GM18519 (cell line): ENCODE measurements at regions not wholly inside any gene's neighbourhood (a gene's known extent, or its start where the extent isn't known, plus 50 kb on each side); places are given as distances from the start of the nearest gene placed in this dataset.

Experiments used
- ATAC-seq: cut with Tn5 transposase; IDR thresholded peaks from one replicate; pipeline ENCODE4 v1.9.1; 2021; ENCODE audit warnings: mild to moderate bottlenecking, moderate library complexity; ENCODE audit not compliant: unreplicated experiment, low FRiP score

DNA sequence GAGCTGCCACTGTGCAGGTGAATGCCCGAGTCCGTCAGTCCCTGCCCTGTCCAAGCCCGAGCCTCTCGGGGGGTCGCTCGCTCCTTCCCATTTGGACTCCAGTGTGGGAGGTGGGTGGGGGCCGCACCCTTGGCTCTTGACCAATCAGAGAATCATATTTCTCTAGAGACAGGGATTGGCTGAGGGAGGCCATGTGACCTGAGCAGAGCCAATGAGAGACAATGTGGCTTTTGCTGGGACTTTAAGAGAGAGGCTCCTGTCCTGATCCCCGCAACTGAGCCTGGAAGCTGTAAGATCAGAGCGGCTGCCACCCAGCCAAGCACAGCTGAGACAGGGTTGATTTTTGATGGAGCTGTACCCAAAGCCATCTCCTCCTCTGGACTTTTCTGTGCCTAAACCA, 199.3 kb downstream of the TFAP2C start:
- ATAC-seq = no peak

DNA sequence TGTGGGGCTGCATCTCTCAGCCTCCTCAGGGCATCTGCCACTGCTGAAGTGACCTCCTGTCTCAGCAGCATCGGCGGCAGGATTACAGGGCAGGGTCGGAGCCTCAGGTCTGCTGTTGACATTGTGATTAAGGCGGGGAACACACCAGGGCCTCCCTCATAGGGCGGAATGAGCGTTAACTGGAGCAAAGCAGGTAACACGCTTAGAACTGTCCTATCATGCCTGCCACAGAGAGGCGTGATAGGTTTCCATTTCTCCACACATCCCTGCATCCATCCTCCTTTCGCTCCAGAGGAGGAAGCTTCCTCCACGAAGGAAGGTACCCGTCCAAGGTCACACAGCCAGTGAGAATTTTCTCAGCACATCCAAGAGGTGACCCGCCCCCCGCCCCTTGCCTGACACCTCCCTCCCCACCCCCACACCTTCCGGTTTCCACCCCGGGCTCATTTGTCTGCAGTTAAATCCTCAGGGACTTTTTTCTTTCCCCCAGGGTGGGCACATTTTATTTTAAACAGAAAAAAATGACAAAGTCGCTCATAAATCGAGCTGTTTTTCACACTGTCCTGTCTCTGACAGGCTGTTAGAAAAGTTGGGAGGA, 200.8 kb downstream of the TFAP2C start:
- no peak for ATAC-seq

DNA sequence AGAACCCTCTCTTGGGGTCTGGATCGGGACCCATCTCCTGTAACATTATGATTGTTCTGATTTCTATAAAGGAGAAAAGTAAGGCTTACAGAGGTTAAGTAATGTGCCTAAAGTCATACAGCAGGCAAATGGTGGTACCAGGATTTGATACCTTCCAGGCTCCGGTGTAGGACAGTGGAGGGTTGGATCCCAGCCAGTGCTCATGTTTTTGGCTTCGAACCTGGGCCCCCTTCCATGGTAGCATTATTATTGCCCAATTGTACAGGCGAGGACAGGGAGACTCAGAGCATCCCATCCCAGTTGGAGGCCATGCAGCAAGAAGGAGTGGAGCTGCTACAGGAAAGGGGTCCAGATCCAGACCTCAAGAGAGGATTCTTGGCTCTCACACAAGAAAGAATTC, 202.7 kb downstream of the TFAP2C start:
- ATAC-seq = no peak

DNA sequence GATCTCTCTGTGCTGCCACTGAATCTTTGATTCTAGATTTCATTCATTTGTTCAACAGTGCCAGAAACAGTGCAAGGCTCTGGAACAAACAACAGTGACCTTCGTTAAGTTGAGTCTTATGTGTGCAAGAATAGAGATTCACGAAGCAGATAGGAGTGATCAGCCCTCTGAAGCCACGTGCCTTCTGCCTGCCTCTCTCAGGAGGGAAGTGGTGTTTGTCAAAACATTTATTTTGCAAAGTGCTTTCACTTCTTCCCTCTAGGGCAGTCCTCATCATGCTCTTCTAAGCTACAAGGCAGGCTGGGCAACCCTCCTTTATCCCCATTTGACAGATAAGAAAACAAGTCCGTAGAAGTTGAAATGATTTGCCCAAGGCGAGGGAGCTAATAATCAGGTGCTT, 204.3 kb downstream of the TFAP2C start:
- ATAC-seq = no peak

DNA sequence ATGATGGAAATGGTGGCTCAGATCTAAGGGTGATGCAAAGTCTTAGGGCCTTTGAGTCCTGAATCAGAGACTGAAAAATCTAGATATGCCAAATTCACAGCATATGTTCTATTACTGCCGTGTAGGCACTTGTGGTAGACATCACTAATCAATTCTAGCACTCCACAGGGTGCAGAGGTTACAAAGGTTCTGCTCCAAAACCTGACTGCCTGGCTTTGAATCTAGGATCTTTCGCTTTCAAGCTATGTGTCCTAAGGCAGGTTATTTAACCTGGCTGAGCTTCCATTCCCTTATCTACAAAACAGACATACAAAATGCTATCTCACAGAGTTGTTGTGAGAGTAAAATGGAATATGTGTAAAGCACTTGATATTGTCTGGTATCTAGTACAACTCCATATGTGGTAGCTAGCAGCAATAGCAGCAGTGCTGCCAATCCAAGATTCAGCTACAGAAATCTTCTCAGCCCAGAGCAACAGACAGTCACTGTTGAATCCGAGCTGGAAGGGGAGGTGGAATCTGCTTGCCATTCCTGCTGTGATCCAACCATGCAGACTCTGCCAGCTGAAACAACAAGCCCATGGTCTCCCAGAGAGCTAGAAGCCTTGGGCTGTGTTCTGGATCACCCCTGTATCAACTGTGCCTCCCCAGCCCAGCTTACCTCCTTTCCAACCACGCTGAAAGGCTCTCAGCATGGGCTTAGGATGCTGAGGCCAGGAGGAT, 206.9 kb downstream of the TFAP2C start:
- ATAC-seq = no peak

DNA sequence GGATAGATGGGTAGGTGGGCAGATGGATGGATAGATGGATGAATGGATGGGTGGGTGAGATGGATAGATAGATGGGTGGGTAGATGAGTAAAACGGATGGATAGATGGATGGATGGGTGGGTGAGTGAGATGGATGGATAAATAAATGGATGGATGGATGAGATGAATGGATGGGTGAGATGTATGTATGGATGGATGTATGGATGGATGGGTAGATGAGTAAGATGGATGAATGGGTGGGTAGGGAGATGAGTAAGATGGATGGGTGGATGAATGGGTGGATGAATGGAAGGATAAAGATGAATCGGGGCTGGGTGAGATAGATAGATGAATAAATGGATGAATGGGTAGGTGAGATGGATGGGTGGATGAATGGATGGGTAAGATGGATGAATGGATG, 210.1 kb downstream of the TFAP2C start:
- ATAC-seq = no peak

DNA sequence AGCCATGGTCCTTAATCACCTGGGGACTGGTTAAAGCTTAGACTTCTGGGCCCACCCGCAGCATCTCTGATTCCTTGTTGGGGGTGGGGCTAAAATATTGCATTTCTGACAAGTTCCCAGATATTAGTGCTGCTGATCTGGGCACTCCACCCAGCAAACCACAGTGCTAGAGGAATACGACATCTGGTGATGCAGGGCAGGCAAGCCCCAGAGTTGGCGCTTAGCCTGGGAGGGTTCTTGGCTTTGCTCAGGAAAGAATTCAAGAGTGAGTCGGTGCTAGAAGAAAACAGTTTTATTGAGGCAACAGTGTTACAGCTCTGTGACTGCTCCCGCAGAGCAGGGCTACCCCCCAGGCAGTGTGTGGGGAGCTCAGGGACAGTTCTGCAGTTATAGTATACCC, 210.7 kb downstream of the TFAP2C start:
- no peak for ATAC-seq

DNA sequence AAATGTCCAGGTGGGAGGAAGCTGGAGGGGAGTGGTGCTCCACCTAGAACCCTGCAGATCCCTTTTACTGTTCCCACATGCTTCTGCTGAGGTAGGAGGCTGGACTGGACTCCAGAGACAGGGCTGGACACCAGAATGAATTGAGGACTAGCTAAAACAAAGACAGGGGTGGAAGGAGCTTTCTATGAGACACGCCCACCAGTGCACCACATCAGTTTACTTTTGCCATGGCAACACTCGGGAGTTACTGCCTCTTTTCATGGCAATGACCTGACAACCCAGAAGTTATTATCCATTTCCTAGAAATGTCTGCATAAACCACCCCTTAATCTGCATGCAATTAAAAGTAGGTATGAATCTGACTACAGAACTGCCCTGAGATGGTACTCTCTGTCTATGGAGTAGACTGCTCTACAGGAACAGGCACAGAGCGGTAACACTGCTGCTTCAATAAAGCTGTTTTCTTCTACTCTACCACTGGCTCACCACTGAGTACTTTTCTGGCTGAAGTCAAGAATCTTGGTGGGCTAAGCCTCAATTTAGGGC, 211.7 kb downstream of the TFAP2C start:
- ATAC-seq = no peak

DNA sequence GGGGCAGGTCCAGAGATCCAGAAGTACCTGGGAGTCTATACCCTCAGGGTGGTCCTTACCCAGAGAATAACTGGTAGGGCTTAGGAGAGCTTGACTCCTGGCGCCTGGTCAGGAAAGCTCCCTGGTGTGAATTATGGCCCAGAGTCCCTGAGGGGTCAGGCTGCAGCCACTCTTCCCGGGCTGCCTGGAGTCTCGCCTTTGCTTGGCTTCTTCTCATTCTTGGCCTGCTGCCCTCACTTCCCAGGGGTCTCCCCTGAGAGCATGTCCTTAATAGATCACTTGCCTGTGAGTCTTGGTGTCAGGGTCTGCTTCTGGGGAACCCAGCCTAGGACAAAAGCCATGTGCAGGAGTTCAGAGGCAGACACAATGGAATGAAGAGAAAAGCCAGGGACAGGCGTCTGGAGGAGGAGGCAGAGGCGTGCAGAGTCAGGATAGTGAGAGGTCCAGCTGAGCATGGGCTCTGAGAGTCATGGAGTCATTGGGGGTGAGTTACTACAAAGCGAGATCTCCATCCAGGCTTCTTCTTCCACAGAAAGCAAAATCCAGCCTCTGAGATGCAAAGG, 212.3 kb downstream of the TFAP2C start:
- no peak for ATAC-seq

DNA sequence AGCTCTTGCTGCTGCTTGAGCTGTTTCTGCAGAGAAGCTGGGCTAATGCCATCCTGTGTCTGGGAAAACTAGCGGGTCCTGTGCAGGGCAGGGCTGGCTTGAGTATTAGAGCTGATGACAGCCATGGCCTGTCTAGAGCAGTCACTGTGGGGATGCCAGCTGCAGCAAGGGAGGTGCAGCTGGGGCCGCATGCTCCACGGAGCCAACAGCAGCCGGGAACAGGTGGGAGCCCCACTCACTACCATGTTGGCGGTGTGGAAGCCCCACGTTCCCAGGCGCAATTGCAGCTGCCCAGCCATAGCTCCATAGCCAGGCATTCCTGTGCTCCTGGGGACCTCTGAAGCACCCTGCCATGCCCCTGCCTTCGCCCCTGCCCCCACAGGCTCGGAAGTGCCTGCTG, 212.9 kb downstream of the TFAP2C start:
- no peak for ATAC-seq

DNA sequence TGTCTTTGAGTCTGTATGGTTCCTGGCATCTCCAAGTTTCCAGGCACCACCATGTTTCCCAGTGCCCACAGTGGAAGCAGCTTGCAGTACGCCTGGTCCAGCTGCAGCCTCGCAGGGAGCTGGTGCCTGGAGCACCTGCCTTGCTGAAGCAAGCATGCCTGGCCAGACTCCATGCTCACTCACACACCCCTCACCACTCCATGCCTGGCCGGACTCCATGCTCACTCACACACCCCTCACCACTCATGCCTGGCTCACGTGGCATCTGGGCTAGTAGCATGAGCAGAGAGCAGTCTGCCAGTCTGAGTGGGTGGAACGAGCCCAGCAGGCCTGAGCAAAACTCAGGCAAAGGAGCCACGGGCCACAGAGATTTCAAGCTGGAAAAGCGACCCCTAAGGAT, 214.3 kb downstream of the TFAP2C start:
- no peak for ATAC-seq

DNA sequence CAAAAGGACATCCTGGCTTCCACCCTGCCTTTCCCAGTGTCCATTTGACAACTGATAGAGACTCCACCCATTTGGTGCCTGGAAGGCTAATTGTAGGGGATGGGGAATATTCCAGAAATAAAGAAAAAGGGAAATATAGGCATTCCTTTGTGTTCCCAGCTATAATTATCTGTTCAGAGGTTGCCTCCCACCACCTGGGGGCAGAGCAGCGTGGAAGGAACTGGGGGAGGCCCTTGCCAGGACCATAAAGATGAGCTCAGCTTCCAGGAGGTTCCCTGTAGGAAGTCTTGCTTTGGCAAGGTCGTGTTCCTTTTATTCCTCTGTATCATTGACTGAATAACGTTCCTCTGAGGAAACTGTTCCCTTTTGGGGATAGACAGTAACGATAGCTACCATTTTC, 214.7 kb downstream of the TFAP2C start:
- ATAC-seq = no peak

DNA sequence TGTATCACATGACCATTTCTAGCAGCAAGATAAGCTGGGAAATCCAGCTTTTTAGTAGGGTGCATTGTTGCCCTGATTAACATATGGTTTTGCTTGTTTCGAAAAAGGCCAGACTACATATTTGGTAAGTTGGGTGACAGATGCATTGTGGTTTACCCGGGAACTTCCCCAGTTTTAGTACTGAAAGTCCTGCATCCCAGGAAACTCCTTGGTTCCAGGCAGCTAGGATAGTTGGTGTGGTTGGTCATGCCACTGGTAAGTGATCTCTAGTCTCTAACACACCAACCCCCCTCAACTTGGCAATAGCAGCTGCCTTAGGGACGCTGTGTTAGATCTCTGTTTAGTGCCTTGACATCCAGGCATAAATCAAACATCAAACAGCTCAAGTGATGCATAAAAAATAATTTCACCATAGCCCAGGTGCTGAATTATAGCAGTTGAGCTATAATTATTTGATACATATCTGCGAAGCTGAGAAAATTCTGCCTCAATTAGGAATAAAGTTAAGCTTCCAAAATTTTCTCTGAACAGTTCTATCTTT, 216.5 kb downstream of the TFAP2C start:
- no peak for ATAC-seq

DNA sequence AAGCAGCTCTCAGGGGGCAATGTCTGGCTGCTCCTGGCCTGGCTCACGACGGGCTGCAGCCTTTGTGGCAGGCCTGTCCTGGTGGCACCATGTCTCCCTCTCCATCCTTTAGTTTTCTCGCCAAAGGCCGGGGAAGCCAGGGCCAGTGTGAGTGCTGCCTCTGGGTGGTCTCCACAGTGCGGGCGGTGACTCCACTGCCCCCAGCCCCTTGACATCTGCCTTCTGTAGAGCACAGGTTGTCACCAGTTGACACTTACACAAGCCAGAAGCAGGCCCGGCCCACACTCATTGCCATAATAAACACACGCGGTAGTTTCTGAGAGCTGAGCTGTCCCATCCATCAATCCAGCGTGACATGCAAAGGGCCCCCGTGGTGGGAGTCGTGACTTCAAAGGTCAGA, 219.5 kb downstream of the TFAP2C start:
- no peak for ATAC-seq

DNA sequence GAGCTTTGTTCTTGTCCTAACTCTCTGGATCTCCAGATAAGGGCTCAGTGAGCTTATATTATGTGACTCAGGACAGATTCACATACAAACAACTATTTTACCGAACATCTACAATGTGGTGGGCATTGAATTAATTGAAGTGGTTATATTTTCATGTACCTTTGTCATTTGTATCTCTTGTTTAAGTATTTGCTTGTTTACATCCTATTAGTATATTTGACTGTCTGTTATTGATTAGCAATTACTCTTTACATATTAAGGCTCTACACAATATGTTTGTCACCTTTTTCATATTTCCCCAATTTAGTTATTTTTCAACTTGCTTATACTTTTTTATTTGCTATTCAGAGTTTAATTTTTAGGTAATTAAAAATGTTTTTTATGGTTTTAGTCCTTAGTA, 222.4 kb downstream of the TFAP2C start:
- no peak for ATAC-seq

DNA sequence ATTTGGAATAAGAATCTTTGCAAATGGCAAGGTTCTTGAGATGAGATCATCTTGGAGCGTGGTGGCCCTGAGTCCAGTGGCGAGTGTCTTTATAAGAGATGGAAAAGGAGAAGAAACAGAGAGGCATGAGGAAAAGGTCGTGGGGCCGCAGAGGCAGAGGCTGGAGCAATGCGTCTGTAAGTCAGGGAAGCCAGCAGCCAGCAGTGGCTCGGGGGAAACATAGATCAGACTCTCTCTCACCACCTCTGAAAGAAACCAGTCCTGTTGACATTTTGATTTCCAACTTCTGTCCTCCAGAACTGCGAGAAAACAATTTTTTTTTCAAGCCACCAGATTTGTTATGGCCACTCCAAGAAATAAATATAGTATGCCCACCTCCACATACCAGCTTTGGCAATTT, 226.6 kb downstream of the TFAP2C start:
- ATAC-seq = no peak

DNA sequence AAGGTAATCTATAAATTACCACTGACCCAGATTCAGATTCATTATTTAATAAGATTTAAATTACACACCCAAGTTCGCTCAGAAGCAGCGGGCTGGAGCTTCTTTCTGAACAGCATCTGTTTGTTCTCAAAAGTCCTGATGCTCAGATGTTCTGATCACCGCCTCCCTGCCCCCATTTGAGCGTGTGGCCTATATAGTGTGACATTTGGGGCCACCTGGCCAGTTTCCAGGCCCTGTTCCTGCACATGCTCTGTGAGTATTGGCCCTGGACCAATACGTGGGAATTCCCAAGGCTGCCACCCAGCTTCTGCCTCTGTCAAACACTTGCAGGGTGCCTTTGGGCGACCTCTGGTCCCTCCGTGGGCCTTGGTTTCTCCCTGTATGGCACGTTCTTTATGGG, 228.8 kb downstream of the TFAP2C start:
- no peak for ATAC-seq

DNA sequence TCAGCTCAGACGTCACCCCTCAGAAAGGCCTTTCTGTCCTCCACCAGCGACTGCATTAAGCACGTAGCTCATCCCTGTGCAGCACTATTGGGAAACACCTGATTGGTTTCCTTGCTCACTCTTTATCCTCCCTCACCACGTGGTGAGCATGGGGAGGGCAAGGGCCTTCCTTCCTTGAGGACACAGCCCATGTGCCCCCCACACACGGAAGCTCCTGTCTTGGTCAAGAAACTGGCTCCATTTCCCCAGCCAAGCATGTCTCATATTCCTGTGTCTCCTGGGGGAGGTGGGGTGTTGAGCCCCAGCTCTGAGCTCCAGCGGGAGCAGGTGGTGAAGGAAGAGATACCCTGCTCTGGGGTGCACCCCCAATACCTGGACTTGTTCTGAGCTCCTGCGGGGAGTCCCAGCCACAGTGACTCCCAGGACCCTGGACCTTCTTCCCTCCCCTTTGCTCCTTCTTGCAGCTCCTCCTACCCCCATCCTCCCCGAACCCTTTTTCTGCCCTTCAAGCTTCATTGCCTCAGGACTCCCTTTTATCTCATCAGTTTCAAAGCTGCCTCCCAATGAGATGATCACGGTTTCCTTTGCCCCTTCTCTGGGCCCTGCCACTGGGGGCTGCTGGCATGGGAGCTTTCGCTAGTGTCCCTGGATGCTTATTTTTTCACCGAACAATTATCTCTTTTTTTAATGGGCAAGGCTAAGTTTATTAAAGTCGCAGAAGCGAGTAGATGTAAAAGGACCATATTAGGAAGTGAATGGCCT, 230.1 kb downstream of the TFAP2C start:
- no peak for ATAC-seq

DNA sequence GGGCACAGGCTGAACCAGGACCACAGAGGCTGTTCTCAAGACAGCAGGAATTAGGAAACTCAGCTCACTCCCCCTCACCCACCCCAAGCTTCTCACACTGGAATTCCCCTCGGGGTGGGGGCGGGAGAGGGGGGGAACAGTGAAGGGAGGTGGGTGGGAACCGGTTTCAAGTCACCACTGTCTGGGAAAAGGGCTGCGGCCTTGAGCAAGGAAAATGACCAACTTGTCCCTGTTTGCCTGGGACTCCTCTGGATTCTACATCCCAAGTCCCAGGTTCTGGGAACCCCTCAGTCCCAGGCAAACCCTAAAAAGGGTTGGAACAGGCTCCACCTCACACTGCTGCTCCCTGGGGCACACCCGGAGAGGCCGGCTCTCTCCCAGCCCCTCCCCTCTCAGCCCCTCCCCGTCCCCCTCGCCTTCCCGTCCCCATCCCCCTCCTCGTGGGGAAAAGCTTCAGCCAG, 230.7 kb downstream of the TFAP2C start:
- ATAC-seq = no peak

DNA sequence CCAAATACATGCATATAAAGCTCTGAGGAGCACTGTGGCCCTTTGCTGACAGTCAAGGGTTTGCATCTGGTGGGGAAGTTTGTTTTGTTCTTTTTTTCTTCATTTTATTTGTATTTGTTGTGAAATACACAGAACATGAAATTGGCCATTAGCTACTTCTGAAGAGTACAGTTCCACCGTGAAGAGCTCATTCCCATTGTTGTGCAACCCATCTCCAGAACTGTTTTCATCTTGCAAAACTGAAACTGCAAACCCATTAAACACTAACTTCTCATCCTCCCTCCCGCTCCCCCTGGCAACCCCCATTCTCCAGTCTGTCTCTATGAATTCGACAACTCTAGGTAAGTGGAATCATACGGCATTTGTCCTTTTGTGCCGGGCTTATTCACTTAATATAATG, 231.3 kb downstream of the TFAP2C start:
- ATAC-seq = no peak

DNA sequence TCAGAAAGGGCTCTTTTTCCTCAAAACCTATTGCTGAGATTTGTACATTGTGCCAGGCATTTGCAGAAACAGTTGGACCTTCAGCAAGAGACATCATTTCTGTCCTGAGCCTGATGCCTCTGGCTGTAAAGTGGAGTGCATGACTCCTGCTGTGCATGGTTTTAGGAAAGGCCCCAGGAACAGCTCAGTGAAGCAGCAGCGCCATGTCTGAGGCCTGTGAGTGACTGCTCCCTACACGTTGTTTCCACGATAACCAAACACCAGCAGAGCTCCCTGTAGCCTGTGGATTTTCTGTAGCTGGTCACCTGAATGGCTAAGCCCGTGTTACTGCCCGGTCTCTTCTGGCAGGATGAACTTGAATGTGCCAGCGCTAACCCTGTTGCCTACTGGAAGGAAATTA, 232.5 kb downstream of the TFAP2C start:
- ATAC-seq = no peak
